22Rv1 (cell line): ENCODE measurements at regions not wholly inside any gene's neighbourhood (a gene's known extent, or its start where the extent isn't known, plus 50 kb on each side); places are given as distances from the start of the nearest gene placed in this dataset.

Experiments used
- ZFX ChIP-seq: fragments of 450-650 bp; IDR thresholded peaks from 2 replicates; pipeline ENCODE4 v1.6.1; 2017; ENCODE audit warnings: antibody characterized with exemption, borderline replicate concordance
- TF ChIP-seq, protein P1 (sequence below): fragments of 450-650 bp; IDR thresholded peaks from 2 replicates; pipeline ENCODE4 v1.5.1; 2017; ENCODE audit warnings: mild to moderate bottlenecking

DNA sequence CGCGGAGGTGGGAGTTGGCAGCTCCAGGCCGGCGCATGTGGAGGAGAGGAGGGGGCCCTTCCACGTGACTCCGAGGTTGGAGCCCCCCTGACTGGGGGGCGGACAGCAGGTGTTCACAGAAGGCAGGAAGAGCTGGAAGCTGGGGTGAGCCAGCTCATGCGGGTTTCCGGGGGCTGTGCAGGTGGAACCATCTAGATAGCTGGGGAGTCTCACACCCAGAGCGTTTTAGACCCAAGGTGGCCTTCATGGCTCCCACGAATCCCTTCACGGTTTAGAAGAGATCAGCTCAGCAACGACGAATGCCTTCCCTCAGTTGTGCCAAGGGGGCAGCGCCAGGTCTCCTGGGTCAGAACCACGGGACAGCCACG is 740.5 kb upstream of the SALL3 start:
- TF ChIP-seq, protein P1, sequence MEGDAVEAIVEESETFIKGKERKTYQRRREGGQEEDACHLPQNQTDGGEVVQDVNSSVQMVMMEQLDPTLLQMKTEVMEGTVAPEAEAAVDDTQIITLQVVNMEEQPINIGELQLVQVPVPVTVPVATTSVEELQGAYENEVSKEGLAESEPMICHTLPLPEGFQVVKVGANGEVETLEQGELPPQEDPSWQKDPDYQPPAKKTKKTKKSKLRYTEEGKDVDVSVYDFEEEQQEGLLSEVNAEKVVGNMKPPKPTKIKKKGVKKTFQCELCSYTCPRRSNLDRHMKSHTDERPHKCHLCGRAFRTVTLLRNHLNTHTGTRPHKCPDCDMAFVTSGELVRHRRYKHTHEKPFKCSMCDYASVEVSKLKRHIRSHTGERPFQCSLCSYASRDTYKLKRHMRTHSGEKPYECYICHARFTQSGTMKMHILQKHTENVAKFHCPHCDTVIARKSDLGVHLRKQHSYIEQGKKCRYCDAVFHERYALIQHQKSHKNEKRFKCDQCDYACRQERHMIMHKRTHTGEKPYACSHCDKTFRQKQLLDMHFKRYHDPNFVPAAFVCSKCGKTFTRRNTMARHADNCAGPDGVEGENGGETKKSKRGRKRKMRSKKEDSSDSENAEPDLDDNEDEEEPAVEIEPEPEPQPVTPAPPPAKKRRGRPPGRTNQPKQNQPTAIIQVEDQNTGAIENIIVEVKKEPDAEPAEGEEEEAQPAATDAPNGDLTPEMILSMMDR, result no peak
- TF ChIP-seq ZFX, result no peak
